ENCODE measurements at regions not wholly inside any gene's neighbourhood (a gene's known extent, or its start where the extent isn't known, plus 50 kb on each side); places are given as distances from the start of the nearest gene placed in this dataset.

DNA sequence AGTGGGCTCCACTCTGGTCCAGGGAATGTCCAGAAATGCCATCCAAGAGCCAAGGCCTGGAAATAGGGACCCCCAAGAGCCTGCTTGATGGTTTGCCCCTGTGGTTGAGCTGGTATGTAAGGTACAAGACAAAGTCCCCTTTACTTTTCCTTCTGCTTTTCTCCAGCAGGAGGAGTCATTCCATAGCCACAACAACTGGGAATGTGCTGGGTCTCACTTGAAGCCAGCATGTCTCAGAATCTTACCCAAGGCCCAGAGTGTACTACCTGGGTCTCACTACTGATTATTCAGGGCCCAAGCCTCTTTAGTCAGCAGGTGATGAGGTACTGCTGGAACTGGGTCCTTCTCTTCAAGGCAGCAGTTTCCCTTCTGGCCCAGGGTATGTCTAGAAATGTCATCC lies 62.1 kb upstream of the CD55 start:
- TF ChIP-seq CREB1 (IDR thresholded peaks at IDR 0.05; ENCODE audit: low read depth) (no peak), FOXM1 (IDR thresholded peaks at IDR 0.05; ENCODE audit: borderline replicate concordance, low read depth) (no peak), YY1 (IDR thresholded peaks at IDR 0.05; ENCODE audit: low read depth) (no peak), TEAD4 (IDR thresholded peaks at IDR 0.05) (0 out of 2 replicates have a peak, but pooled peaks have one; percentile 13), RAD21 (IDR thresholded peaks at IDR 0.05; ENCODE audit: low read depth) (peak; percentile 76)

DNA sequence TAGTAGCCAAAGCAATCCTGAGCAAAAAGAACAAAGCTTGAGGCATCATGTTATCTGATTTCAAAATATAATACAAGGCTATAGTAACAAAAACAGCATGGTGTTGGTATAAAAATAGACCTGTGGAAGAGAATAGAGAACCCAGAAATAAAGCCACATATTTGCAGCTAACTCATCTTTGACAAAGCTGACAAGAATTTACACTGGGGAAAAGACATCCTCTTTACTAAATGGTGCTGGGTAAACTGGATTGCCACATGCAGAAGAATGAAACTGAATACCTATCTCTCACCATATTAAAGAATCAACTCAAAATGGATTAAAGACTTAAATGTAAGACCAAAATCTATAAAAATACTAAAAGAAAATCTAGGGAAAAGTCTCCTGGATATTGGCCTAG lies 59.5 kb upstream of the CD55 start:
- TF ChIP-seq, protein P1, sequence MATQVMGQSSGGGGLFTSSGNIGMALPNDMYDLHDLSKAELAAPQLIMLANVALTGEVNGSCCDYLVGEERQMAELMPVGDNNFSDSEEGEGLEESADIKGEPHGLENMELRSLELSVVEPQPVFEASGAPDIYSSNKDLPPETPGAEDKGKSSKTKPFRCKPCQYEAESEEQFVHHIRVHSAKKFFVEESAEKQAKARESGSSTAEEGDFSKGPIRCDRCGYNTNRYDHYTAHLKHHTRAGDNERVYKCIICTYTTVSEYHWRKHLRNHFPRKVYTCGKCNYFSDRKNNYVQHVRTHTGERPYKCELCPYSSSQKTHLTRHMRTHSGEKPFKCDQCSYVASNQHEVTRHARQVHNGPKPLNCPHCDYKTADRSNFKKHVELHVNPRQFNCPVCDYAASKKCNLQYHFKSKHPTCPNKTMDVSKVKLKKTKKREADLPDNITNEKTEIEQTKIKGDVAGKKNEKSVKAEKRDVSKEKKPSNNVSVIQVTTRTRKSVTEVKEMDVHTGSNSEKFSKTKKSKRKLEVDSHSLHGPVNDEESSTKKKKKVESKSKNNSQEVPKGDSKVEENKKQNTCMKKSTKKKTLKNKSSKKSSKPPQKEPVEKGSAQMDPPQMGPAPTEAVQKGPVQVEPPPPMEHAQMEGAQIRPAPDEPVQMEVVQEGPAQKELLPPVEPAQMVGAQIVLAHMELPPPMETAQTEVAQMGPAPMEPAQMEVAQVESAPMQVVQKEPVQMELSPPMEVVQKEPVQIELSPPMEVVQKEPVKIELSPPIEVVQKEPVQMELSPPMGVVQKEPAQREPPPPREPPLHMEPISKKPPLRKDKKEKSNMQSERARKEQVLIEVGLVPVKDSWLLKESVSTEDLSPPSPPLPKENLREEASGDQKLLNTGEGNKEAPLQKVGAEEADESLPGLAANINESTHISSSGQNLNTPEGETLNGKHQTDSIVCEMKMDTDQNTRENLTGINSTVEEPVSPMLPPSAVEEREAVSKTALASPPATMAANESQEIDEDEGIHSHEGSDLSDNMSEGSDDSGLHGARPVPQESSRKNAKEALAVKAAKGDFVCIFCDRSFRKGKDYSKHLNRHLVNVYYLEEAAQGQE (IDR thresholded peaks at IDR 0.05; ENCODE audit: low read depth) = no peak
- TF ChIP-seq CEBPB (IDR thresholded peaks at IDR 0.05) (no peak), ZBTB7A (IDR thresholded peaks at IDR 0.05; ENCODE audit: low read depth) (no peak), FOXM1 (IDR thresholded peaks at IDR 0.05; ENCODE audit: borderline replicate concordance, low read depth) (no peak), TCF12 (IDR thresholded peaks at IDR 0.05; ENCODE audit: low read depth) (no peak), TAF1 (IDR thresholded peaks at IDR 0.05; ENCODE audit: low read depth) (no peak), EP300 (IDR thresholded peaks at IDR 0.05; ENCODE audit: borderline replicate concordance) (no peak)

DNA sequence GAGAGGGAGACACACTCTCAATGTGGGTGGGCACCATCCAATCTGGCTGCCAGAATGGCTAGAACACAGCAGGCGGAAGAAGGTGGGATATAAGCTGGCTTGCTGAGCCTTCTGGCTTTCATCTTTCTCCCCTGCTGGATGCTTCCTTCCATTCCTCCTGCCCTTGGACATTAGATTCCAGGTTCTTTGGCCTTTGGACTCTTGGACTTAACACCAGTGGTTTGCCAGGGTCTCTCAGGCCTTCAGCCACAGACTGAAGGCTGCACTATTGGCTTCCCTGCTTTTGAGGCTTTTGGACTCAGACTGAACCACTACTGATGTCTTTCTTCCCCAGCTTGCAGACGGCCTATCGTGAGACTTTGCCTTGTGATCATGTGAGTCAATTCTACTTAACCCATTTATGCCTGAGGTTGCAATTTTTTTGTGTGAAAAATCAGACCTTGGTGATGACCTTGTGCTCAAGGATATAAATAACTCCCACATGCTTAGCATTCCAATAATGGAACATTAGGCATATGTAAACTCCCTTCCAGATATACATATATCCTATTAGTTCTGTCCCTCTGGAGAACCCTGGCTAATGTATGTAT lies 56.7 kb upstream of the CD55 start:
- TF ChIP-seq, protein P2, sequence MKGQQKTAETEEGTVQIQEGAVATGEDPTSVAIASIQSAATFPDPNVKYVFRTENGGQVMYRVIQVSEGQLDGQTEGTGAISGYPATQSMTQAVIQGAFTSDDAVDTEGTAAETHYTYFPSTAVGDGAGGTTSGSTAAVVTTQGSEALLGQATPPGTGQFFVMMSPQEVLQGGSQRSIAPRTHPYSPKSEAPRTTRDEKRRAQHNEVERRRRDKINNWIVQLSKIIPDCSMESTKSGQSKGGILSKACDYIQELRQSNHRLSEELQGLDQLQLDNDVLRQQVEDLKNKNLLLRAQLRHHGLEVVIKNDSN (IDR thresholded peaks at IDR 0.05) = no peak
- TF ChIP-seq, protein P1 (IDR thresholded peaks at IDR 0.05; ENCODE audit: low read depth) = no peak

DNA sequence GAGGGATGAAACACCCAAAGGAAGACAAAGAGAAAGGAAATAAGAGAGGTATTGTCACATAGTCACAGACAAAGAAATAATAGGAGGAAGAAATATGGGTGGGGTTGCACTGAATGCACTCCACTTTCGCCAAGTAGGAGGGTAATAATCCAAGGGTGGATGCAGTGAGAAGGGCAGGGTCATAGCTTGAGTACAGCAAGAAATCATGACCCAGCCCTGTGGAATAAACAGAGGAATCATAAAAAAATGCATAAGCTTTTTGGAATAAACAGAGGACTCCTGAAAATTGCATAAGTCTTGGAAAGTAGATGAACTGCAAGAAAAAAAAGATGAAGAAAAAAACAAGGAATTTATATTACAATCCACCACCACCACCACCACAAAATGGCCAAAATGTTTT lies 53.1 kb upstream of the CD55 start:
- TF ChIP-seq TCF12 (IDR thresholded peaks at IDR 0.05; ENCODE audit: low read depth) (no peak), NFIC (IDR thresholded peaks at IDR 0.05) (no peak), YY1 (IDR thresholded peaks at IDR 0.05; ENCODE audit: low read depth) (no peak)

DNA sequence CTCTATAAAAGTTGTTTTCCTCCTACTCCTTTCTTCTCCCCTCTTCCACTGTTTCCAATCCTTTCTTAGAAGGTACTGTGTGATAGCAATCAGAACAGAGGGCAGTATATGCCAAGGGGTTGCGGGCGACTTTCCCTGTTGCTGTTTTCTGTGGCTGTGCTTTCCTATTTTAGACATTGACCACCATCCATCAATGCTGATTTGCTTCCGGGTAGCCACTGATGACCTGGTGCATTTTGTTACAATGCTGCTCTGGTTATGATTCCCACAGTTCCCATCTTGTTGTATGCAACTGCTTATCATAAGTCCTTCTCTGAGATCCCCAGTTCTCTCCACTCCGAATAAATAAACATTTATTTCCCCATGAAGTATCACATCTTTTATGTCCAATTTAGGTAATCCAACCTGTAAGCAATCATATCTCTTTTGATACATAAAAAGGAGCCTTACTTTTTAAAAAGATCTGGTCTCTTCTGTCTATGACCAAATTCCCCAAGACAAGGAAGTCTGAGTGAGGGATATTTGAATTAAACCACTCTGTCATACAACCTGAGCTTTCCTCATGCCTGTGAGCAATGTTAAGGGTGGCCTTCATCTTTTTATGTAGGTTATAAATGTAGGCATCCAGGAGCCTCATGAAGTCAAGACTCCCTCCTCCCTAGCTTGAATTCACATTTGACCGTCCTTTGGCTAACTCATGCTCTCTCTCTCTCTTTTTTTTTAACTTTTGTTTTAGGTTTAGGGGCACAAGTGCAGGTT lies 52.5 kb upstream of the CD55 start:
- TF ChIP-seq EP300 (IDR thresholded peaks at IDR 0.05; ENCODE audit: borderline replicate concordance) (no peak), YY1 (IDR thresholded peaks at IDR 0.05; ENCODE audit: low read depth) (no peak), TAF1 (IDR thresholded peaks at IDR 0.05; ENCODE audit: low read depth) (no peak)
- TF ChIP-seq, protein P3, sequence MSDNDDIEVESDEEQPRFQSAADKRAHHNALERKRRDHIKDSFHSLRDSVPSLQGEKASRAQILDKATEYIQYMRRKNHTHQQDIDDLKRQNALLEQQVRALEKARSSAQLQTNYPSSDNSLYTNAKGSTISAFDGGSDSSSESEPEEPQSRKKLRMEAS (IDR thresholded peaks at IDR 0.05) = no peak
